ENCODE measurements at regions not wholly inside any gene's neighbourhood (a gene's known extent, or its start where the extent isn't known, plus 50 kb on each side); places are given as distances from the start of the nearest gene placed in this dataset.

DNA sequence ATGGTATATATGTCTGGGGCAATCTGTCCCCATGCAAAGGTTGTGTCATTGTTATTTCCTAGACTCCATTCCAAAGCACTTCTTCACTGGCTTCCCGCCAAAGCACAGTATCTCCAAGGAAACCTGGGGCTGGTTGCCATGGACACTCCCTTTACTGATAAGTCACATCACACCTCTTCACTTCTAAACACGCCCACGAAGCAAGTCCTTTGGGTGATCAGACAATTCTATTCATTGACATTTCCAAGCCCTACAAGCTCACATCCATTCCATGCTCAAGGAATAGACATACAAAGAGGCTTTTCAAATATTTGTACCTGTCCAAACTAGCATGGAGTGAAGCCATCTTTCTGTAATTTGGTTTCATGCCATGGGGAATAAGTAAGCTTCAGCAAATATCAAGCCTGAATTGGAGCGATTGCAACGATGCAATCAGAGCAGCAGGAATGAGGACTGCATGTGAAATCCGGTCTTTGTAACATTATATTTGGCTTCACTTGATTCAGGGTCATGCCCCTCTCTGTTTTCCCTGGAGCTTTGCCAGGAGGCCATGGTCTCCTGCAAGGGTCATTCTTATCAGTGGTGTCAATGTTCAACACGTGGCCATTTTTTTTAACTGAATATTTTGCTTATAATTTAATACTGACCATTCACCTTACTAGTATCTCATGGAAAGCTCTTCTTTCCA lies 201.6 kb upstream of the TMC3 start:
- DNase-seq: no peak

DNA sequence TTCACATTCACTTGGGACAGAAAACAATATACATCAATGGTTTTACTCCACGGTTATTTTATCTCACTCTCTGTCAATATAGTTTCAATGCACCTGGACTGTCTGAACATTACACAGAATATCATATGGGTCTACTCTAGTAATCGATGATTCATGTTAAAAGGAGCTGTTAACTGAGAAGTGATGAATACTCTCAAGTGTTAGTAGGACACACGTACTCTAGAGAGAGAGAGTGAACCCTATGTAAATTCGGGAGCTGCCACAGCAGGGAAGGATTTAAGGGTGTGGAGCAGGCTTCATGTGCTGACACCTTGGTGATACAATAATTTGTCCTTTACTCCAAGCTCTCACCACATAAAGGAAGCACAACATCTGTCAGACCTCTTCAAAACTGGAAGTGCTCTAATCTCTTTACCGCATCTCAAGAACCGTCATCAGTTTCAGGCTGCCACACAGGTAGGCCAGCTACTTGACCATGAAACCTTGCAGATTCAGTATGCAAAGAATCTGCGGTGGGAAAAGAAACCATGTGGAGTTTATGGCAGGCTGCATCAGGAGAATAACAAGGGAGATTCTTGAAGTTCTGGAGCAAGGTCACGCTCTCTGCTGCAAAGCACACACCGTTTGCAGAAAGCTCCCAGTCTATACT lies 199.2 kb upstream of the TMC3 start:
- no peak for DNase-seq

DNA sequence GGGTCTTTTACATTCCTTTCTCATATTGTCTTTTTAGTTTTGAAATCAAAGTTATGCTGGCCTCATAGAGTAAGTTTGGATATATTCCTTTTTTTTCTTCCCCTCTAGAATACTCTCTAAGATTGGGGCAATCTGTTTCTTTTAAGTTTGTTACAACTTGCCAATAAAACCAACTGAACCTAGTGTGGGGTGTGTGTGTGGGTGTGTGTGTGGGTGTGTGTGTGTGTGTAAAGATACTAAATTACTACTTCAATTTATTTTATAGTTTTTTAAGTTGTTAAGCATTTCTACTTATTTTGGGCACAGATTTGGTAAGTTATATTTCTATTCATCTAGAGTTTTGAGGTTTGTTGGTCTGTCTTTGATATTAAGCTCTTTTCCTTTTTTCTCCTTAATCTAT lies 198.2 kb upstream of the TMC3 start:
- no peak for DNase-seq

DNA sequence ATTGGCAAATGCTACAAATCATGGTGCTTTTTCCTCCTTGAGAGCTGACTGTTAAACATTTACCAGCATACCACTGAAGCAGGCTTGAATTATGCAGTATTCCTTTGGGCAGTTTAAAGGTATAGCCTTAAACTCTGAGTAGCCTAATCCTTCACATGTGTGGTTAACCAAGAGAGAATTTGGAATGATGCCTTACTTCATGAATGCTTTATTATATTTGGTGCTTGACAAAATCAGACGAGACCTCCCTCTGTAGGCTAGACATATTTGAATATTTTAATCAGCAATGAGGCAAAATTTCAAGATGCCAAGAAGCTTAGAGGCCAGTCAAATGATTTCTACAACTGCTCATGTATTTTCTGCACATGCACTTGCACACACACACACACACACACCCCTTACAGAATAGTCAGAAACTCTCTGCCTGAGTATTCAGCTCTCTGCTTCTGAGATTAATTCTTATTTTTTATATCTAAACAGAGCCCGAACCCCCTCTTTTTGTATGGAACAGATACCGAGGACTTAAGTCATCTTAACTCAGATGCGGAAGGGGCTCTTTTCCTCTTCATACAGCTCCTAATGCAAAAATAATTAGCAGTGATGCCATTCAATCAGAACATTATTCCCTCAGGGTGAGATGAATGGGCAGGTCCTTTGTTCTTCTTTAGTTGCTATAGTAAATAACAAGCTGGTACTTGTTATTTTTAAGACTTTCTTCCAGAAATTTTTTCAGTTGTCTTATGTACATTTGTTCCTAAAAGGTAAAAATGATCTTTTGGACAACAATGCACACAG lies 195.5 kb upstream of the TMC3 start:
- DNase-seq: no peak

DNA sequence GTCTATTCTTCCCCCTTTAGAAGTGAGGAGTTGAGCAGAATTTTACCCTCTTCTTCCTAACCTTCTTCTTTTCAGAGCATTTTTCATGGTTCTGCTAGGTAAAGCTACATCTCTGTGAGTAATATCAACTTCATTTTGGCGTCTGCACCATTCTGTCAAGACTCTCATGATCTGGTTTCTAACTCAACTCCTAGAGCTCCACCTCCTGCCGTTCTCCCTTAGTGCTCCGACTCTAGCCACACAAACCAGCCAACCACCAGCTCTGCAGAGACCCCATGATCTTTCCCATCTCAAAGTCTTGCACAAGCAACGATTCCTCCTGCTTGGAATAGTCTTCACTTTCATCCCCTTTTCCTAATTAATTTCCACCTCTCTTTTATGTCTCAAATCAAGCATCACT lies 193.9 kb upstream of the TMC3 start:
- no peak for DNase-seq

DNA sequence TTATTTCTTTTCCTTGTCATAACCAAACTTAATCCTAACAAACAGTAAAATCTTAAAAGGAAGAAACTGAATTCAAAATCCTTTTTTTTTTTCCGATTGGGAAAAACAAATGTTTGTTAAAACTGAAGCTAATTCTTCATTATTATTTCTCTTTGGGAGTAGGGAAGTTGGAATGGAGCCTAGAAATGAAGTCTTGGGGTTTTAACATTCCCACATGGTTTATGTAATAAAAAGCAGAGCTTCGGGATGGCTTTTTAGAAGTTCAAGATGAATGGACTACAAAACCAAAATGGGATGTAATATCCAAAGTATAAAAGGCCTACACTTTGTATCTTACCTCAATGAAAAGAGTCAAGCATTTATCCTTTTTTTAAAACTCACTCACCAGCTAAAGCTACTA lies 189.0 kb upstream of the TMC3 start:
- DNase-seq: peak; percentile 64

DNA sequence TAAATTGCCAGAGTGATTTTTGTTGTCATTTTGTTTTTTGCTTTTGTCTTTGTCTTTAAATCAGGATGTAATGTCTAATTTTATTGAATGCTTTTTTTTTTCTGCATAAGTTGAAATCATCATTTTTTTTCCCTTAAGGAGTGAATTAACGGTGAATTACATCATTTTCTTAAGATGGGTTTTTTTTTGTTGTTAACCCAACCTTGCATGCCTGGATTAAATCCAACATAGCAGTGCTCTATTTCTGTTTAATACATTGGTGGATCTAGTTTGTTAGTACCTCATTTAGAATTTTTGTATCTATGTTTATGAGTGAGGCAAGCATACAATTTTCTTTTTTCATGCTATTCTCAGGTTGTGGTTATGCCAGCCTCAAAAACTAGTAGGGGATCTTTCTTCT lies 186.4 kb upstream of the TMC3 start:
- DNase-seq: no peak

DNA sequence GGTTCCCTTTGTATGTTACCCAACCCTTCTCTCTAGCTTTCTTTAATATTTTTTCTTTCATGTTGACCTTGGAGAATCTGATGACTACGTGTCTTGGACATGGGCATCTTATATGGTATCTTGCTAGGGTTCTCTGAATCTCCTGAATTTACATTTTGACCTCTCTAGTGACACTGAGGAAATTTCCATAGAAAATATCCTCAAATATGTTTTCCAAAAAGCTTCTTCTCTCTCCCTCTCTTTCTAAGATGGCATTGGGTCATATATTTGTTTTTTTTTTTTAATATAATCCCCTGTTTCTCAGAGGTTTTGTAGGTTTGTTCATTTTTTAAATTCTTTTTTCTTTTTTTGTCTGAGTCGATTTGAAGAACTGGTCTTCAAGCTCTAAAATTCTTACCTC lies 184.0 kb upstream of the TMC3 start:
- DNase-seq: no peak

DNA sequence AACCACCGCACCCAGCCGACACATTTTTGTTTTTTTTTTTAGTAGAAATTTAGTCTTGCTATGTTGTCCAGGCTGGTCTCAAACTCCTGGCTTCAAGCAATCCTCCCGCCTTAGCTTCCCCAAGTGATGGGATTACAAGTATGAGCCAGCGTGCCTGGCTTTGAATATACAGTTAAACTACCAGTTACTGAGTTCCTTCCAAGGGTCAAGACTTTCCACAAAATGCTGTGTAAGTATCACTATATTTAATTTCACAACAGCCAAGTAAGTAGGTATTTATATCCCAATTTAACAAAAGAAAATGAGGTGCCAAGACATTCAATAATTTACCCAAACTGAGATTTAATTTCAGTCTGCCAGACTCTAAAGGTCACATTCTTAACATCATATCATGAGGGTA lies 181.3 kb upstream of the TMC3 start:
- no peak for DNase-seq

DNA sequence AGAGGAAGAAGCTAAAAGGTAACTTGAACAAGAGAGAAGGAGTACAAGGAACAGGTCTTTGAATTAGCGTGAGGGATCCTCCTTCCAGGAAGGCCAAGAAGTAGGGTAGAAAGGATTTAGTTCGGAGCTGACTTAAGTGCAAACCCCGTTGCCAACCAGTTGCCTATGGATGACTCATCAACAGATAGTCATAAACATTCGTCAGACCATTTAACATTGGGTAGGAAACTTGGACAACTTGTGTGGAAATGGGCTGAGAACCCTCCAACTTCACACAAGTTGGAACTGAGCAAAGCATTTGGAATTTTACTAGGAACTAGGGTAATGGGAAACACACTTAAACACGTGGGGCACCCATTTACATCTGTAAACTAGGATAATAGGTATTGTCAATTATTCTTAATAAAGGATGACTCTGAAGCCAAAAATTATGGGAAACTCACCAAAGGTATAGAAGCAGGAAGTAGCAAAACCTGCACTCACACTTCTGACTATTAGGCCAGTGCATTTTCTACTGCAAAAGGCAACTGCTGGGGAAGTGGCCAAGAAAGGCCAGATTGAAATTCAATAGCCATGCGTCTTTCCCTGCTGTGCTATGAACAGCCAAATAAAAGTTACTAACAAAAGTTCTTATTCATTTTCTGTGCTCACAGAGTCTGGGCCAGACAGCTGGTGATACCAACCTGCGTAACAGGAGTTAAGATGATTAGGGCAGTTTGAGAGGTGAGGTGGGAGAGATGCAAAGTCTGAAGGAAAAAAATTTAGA lies 174.5 kb upstream of the TMC3 start:
- DNase-seq: no peak

DNA sequence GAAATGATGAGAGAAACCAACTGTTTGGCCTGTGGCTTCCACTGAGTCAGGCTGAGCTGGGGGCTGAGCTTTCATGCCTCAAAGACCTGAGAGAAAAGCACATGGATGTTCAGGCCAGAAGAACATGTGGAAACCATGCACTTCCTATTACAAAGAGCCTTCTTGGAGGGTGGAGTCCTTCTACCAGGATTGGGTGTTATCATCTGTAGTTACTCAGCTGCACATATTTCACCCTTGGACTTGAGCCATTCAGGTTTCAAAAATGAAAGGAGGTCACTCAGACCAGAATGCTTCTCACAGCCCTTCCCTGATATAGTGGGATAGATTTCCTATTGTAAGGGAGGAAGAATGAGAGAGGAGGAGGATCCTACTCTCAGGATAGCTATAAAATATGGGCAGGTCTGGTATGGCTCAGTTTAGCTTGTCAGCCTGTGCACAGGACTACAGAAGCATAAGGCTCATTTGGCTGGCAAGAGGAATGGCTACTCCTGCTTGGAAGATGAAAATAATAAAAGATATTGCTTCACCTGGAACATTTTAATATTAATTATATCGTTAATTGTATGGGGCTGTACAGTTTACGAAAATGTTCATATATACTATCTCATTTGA lies 173.6 kb upstream of the TMC3 start:
- DNase-seq: no peak

DNA sequence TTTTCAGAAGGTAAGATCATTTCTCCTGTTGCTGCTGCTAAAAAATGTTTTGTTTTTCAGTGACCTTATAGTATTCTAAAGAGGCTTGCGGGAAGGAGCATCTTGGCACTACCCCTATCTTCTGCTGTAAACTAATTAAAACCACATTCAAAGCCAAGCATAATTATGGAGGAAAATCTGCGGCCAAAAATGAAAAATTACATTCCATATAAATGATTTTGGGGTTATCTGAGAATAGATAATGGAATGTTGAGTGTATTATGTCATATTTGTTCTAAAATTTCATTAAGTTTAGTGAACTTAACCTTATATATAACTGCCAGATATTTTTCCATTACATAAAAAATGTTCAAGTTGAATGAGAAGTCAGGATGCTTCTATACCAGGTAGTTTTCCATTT lies 170.4 kb upstream of the TMC3 start:
- peak; percentile 27 for DNase-seq

DNA sequence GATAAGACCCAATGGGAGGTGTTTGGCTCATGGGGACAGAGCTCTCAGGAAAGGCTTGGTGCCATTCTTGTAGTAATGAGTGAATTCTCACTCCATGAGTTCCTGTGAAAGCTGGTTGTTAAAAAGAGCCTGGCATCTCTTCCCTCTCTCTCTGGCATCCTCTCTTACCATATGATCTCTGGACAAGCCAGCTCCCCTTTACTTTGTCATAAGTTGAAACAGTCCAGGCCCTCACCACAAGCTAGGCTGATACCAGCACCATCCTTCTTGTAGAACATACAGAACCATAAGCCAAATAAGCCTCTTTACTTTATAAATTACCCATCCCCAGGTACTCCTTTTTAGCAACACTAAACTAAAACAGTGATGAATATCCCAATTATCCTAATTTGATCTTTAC lies 166.9 kb upstream of the TMC3 start:
- no peak for DNase-seq

DNA sequence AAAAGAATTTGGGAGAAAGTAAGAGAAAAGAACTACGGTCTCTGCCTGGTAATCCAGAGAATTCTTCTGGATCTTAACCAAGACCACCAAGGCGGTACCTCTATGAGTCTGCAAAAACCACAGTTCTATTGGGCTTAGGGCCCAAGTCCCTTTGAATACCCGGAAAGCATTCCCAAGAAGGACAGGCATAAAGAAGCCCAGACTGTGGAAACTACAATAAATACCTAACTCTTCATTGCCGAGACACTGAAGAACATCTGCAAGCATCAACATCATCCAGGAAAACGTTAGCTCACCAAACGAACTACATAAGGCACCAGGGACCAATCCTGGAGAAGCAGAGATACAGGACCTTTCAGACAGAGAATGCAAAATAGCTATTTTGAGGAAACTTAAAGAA lies 162.3 kb upstream of the TMC3 start:
- DNase-seq: no peak

DNA sequence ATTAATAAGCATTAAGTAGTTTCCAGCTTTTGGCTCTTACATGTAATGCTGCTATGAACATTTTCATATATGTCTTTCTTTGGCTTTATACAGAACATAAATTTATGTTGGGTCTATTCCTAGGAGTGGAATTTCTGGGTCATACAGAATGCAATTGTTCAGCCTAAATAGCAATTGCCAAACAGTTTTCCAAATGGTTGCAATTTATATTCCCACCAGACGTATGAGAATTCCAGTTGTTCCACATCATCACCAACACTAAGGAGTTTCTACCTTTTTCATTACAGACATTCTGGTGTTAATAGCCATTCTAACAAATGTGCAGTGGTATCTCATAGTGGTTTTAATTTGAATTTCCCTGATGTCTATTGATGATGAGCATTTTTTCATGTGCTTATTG lies 160.1 kb upstream of the TMC3 start:
- DNase-seq: peak; percentile 78

DNA sequence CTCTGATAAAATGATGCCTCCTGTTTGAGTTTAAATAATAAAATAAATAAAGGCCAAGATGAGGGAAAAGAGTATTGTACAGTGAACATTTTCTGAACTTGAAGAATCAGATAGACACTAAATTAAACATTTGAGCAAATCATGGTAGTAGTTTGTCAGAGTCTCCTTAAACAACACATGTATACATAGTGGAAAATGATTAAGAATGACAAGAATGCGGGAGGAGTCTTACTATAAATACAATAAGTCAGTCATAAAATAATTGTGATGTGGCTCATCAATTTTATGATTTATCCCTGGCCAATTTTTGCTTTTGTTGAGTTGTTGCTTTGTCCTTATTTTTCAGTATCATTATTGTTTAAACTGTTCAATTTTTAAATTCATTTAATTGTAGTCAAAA lies 158.0 kb upstream of the TMC3 start:
- peak; percentile 52 for DNase-seq

DNA sequence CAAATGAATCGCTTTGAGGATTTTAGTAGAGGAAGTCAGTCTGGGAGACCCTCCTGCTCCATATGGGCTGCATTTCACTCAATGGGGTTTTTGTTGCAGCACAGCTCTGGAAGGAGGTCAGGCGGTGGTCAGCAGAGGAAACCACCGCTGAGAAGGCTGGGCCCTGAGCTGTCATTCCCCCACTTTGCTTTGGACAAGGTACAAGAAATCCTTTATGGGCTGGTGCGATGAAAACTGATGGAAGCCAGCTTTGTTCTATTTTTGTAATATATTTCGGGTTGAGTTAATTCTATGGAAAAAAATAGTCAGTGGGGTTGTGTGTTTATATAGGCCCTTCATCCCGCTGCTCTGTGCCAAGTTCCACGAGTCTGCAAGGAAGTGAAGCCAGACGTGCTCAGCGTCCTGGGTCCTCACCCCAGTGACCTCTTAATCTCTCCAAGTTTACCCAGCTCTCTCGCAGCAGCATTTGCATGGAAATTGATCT lies 157.1 kb upstream of the TMC3 start:
- peak; percentile 90 for DNase-seq

DNA sequence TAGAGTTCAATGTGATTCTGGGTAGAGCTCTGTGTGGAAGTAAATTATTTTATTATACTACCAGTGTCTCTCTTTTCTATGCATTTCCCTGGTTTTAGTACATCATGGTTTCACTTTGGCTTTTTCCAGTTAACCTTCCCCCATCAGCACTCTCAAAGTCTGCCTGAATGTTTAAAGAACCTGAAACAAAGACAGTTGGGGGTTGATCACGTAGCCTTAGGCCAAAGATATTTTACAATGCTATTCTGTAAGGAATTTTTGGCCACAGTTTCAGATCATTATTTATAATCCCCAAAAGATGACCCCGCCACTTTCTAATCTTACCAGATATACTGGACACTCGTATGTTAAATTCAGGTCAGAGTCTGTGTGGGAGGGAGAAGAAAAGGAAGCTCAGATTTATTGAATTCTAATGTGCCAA lies 156.3 kb upstream of the TMC3 start:
- peak; percentile 51 for DNase-seq

DNA sequence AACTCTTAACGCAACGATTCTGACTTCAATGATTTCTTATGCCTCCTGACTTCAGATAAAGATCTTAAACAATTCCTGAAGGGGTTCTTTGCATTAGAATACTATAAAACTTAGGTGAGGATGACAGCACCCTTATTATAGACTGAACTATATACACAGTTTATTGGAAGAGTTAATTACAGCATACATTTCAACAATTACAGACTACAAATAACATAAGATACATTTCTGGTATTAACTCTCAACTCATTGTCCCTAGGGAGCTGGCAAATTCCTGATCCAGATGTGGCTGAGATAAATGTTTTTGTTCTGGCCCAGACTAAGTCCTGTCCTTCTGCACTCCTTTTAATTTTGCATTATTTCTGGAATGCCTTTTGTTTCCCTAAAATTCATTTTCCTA lies 155.5 kb upstream of the TMC3 start:
- DNase-seq: peak; percentile 57

DNA sequence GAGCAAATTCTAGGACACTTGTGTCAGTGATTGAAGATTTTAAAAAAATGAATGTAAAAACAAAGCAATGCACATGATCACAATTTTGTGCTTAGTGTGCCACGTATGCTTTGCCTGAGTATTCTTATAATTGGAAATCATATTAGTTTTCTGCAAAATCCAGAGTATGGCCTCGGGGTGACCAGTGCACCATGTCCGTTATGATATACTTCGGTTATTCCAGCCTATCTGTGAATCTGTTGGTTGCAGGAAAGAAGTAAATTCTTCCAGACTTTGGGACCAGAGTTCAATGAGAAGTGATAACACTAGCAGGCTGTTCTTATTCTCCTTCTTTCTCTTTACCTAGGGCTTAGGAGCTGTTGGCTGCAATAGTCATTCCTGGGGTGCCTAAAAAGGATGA lies 152.0 kb upstream of the TMC3 start:
- no peak for DNase-seq

DNA sequence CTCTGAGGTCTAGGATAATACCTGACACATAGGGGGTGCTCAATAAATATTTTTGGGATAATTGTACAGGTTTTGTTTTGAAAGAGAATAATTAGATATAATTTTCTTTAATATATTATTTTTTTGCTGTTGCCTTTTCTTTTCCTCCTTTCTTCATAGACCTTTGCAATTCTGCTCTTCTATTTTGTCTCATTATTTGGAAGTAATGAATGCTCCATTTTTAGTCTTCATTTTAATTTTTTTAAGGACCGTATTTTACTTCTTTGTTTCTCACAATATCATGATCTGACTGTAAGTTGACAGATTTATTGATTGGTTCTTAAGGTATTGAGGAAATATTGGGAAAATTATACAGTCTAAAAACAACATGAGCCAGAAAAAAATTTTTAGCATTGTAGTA lies 150.5 kb upstream of the TMC3 start:
- DNase-seq: no peak

DNA sequence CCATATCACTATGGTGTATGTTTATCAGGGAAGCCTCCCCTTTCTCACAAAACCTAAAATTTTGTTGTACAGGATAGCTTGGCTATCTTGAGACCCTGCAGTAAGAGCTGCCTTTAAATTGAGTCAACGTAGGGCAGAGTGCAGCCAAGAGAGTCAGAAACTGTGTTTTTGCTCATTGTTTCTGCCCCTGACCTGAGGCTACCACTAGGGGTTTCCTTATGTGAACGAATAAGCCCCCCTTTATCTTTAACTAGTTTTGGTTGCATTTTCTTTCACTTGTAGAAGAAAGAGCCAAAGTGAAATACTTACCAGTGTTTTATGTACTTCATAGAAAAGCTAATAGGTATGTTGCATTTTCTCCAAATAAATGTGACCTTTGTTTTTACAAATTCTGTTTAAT lies 149.9 kb upstream of the TMC3 start:
- DNase-seq: no peak

All from skin of body (tissue), 1 donor.